NCI-H1417 (cell line): ENCODE measurements at regions not wholly inside any gene's neighbourhood (a gene's known extent, or its start where the extent isn't known, plus 50 kb on each side); places are given as distances from the start of the nearest gene placed in this dataset.
A peak's percentile ranks its signal among the peaks of the same experiment; 100 is the strongest.

Experiments
- DNase-seq, 3 experiments: peaks; one replicate each; lab custom pipeline; 2025; lab: John Stamatoyannopoulos, UW

GRCh38 chr13:22061371-22061805 lies 390.5 kb downstream of the FGF9 start:
- peak in 1 of 3 experiments; percentile 33 for DNase-seq

- DNase-seq = no peak
Observed at GRCh38 chr13:22061806-22062391, 391.0 kb downstream of the FGF9 start.

- no peak for DNase-seq
Observed at GRCh38 chr13:22062478-22063205, 391.8 kb downstream of the FGF9 start.

- no peak for DNase-seq
Observed at GRCh38 chr13:22063416-22064124, 392.7 kb downstream of the FGF9 start.

- DNase-seq = no peak
Observed at GRCh38 chr13:22064854-22065620, 394.2 kb downstream of the FGF9 start.

GRCh38 chr13:22073718-22074117 lies 402.8 kb downstream of the FGF9 start:
- DNase-seq = no peak

GRCh38 chr13:22074403-22074802 lies 403.5 kb downstream of the FGF9 start:
- DNase-seq = no peak

- peak in 1 of 3 experiments; percentile 34 for DNase-seq
Observed at GRCh38 chr13:22076658-22077057, 405.8 kb downstream of the FGF9 start.

GRCh38 chr13:22077205-22077683 lies 406.4 kb downstream of the FGF9 start:
- DNase-seq = no peak

- DNase-seq = no peak
Observed at GRCh38 chr13:22077764-22078163, 406.9 kb downstream of the FGF9 start.

- no peak for DNase-seq
Observed at GRCh38 chr13:22079961-22080360, 409.1 kb downstream of the FGF9 start.

- peak in 1 of 3 experiments; percentile 31 for DNase-seq
Observed at GRCh38 chr13:22080832-22081231, 410.0 kb downstream of the FGF9 start.

- no peak for DNase-seq
Observed at GRCh38 chr13:22081430-22081829, 410.6 kb downstream of the FGF9 start.

GRCh38 chr13:22082030-22082429 lies 411.2 kb downstream of the FGF9 start:
- no peak for DNase-seq

- DNase-seq = no peak
Observed at GRCh38 chr13:22082437-22083100, 411.7 kb downstream of the FGF9 start.

- DNase-seq = no peak
Observed at GRCh38 chr13:22085001-22085400, 414.1 kb downstream of the FGF9 start.

GRCh38 chr13:22086597-22087330 lies 415.9 kb downstream of the FGF9 start:
- no peak for DNase-seq

GRCh38 chr13:22090106-22090505 lies 419.2 kb downstream of the FGF9 start:
- no peak for DNase-seq

GRCh38 chr13:22091222-22091970 lies 420.5 kb downstream of the FGF9 start:
- DNase-seq = no peak

- no peak for DNase-seq
Observed at GRCh38 chr13:22091971-22092300, 421.1 kb downstream of the FGF9 start.
